OCI-LY1 (cell line): ENCODE measurements at regions not wholly inside any gene's neighbourhood (a gene's known extent, or its start where the extent isn't known, plus 50 kb on each side); places are given as distances from the start of the nearest gene placed in this dataset.

Experiments used
- EZH2 ChIP-seq: fragments of 200-600 bp; sonication (generic), shearing (Covaris generic); IDR thresholded peaks from 2 replicates; pipeline ENCODE4 v1.8.0; 2017; ENCODE audit warnings: borderline replicate concordance, mixed run types, mild to moderate bottlenecking, antibody characterized with exemption, low read length, moderate library complexity, mixed read lengths
- TF ChIP-seq, protein P1 (sequence below): fragments of 200-600 bp; sonication (generic), shearing (Covaris generic); IDR thresholded peaks from 2 replicates; pipeline ENCODE4 v1.5.1; 2017; ENCODE audit warnings: mild to moderate bottlenecking, antibody characterized with exemption, low read length, moderate library complexity, mixed read lengths

DNA sequence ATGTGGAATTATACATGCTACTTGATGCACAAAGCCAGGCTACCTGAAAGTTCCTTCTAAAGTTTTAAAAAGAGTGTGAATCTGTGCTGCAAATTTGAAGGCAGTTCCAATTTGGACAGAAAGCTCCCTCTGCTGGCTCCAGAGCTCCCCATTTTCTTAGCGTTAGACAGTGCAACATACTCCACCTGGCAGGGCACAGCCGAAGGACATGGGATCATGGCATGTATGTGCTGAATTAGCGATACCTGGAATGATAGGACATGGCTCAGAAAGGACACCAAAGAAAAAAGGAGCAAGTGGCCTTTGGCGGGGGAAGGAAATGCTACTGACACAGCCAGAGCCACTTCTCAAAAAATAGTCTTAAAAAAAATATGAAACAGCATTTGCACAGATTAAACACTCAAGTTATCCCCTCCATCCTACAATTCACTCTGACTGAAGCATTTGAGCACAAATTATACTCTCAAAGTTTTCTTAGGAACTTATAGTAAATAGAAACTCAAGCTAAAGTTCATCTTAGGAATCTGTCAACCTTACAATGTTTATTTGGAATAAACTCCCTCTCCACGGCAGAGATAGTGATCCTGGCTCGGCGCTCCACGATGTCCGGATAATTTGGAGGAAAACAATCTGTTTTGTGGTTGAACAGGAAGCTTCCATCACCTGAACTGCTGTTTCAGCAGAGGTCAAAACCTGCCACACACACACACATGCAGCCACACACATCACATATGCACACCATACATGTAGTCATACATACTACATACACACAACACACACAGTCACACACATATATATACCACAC is 80.0 kb downstream of the C7orf25 start:
- TF ChIP-seq, protein P1, sequence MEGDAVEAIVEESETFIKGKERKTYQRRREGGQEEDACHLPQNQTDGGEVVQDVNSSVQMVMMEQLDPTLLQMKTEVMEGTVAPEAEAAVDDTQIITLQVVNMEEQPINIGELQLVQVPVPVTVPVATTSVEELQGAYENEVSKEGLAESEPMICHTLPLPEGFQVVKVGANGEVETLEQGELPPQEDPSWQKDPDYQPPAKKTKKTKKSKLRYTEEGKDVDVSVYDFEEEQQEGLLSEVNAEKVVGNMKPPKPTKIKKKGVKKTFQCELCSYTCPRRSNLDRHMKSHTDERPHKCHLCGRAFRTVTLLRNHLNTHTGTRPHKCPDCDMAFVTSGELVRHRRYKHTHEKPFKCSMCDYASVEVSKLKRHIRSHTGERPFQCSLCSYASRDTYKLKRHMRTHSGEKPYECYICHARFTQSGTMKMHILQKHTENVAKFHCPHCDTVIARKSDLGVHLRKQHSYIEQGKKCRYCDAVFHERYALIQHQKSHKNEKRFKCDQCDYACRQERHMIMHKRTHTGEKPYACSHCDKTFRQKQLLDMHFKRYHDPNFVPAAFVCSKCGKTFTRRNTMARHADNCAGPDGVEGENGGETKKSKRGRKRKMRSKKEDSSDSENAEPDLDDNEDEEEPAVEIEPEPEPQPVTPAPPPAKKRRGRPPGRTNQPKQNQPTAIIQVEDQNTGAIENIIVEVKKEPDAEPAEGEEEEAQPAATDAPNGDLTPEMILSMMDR = peak; percentile 41; the same call in 1 of the 2 replicates
- no peak for TF ChIP-seq EZH2
